Activated CD4-positive, alpha-beta T cell treated with anti-CD3 and anti-CD28 coated beads, Interleukin-2, Interleukin-4, amounts not matched to agents 100 ng/mL and 50 ng/mL, durations not matched to agents 16 hours and 8 hours (primary cell): ENCODE measurements at regions not wholly inside any gene's neighbourhood (a gene's known extent, or its start where the extent isn't known, plus 50 kb on each side); places are given as distances from the start of the nearest gene placed in this dataset.
"Not testable (repeated sequence)": the region's sequence is repeated elsewhere in the genome, so short reads cannot be mapped to it uniquely, and the experiment has no call there.

Source experiments
- DNase-seq: peaks from one replicate; pipeline ENCODE4 v3.0.0-alpha.2; 2020; ENCODE audit warnings: low spot score

- no peak for DNase-seq
Measured at GRCh38 chr2:153532140-153532539, 53.6 kb upstream of the RPRM start.

GRCh38 chr2:153533803-153534202, 55.2 kb upstream of the RPRM start:
- DNase-seq, result not testable (repeated sequence)

- not testable (repeated sequence) for DNase-seq
Measured at GRCh38 chr2:153534590-153534989, 56.0 kb upstream of the RPRM start.

GRCh38 chr2:153536115-153536514, 57.6 kb upstream of the RPRM start:
- no peak for DNase-seq

DNA sequence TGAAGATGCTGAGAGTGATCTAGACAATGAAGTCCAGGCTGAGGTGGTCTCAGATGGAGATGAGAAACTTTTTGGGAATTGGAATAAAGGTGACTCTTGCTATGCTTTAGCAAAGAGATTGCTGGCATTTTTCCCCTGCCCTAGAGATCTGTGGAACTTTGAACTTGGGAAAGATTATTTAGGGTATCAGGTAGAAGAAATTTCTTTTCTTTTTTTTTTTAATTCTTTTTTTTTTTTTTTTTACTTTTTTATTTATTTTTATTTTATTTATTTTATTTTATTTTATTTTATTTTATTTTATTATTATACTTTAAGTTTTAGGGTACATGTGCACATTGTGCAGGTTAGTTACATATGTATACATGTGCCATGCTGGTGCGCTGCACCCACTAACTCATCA, 59.5 kb upstream of the RPRM start:
- not testable (repeated sequence) for DNase-seq

DNA sequence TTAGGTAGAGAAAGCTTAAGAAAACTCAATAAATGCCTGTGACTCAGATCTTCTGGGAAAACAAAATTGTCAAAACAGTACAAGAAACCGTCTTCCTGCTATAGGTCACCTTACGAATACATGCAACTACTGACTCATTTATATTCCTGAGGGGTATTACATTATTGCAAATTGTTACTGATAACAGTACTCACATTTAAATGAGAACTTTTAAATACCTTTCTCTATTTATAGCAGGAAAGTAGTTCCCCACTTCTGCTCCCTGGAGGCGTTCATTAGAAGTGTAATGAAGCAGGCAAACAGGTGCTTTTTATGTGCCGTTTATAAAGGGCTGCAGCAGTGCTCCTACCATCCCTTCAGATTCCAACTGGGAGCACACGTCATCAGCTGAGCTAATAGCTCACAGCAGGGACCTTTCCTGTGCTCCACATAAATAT, 65.1 kb upstream of the RPRM start:
- DNase-seq, result peak; percentile 73

- DNase-seq, result no peak
Measured at GRCh38 chr2:153546358-153546757, 67.8 kb upstream of the RPRM start.

DNA sequence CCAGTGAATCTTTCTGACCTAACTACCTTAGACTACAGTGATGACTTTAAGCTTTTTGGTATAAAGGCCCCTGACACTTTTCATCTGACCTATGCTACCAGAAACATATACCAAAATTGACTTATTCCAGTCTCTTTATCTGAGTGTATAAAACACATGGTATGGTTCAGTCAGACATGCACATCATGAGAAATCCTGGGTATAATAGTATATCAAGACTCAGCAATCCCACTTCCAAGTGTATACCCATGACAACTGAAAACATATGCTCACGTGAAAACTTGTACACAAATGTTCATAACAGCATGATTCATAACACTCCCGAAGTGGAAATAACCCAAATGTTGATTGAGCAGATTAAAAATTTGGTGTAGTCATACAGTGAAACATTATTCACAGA, 70.0 kb upstream of the RPRM start:
- peak; percentile 23 for DNase-seq

DNA sequence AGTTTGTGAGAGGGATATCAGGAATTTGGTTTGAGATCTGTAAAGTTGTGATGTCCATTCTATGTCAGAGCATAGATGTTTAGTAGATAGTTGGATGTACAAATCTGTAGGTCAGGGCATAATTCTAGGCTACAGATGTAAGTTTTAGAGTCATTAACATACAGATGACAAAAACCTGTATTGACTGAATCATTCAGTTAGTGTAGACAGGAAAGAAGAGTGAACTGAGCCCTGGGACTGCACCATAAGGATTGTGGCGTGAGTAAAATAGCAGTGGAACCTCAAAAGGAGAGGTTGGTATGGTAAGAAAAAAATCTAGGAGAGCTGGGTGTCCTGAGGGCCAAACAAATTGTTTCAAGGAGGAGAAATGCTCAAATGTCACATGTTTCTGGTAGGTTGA, 73.1 kb upstream of the RPRM start:
- DNase-seq, result peak; percentile 22

- DNase-seq, result no peak
Measured at GRCh38 chr2:153557211-153557610, 78.6 kb upstream of the RPRM start.

- no peak for DNase-seq
Measured at GRCh38 chr2:153557714-153558113, 79.2 kb upstream of the RPRM start.

DNA sequence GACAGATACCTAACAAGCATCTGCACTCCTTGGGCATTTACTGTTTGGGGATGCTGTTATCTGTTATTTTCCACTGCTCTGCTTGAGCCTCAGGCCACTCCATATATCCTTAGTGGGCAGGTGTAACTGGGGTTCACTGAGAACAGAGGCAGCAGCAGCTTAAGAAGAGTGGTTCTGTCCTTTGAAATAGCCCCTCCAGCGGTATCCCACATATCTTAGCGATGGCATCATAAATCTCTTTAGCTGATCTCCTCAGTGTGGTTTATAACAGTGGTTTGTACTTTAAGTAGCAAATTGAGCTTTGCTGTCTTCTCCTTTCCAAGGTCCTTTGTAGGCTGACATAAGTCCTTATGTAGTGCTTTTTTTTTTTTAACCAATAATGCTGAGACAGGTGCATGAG, 79.7 kb upstream of the RPRM start:
- DNase-seq, result no peak

- DNase-seq, result no peak
Measured at GRCh38 chr2:153567367-153567766, 88.8 kb upstream of the RPRM start.

GRCh38 chr2:153568105-153568504, 89.5 kb upstream of the RPRM start:
- DNase-seq, result no peak

GRCh38 chr2:153575171-153575853, 96.8 kb upstream of the RPRM start:
- no peak for DNase-seq

- no peak for DNase-seq
Measured at GRCh38 chr2:153584244-153584643, 105.7 kb upstream of the RPRM start.

DNA sequence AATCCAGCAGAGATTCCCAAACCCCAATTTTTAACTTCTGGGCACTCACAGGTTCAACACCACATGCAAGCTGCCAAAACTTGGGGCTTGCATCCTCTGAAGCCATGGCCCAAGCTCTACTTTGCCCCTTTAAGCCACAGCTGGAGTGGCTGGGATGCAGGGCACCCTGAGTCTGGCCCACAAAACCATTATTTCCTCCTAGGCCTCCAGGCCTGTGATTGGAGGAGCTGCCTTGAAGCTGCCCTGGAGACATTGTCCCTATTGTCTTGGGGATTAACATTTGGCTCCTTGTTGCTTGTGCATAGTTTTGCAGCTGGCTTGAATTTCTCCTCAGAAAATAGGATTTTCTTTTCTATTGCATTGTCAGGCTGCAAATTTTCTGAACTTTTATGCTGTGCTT, 109.8 kb upstream of the RPRM start:
- DNase-seq, result no peak

- no peak for DNase-seq
Measured at GRCh38 chr2:153589586-153589985, 111.0 kb upstream of the RPRM start.

DNA sequence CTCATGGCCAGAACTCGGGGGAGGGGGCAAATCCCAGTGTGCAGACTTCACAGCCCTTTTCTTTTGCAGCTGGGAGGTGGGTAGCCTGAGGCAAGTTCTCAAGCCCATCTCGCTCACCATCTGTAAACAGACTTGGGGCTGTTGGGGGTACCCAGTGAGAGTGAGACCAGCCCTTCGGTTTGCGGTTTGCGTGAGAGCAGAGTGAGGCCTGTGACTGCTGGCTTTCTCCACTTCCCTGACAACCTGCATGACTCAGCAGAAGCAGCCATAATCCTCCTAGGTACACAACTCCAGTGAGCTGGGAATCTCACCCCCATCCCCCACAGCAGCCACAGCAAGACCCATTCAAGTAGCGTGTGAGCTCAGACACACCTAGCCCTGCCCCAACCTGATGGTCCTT, 114.5 kb upstream of the RPRM start:
- not testable (repeated sequence) for DNase-seq

GRCh38 chr2:153595939-153596338, 117.4 kb upstream of the RPRM start:
- no peak for DNase-seq

DNA sequence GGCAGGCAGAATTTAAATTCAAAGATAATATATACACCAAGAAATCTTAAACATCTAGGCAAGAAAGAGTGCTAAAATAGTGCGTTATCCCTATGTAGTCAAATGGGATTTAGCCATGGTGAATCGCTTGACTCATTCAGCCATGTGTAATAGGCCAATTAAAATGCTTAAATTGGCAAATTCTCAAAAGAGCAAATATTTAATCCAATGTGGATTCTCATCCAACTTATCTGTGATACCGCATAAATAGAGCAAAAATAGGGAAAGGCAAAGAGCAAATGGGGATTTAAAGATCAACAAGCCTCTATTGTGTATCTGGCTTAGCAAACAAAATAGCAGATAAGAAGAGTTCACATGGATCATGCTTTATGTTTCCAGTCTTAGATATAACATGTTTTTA, 123.2 kb upstream of the RPRM start:
- DNase-seq, result no peak

DNA sequence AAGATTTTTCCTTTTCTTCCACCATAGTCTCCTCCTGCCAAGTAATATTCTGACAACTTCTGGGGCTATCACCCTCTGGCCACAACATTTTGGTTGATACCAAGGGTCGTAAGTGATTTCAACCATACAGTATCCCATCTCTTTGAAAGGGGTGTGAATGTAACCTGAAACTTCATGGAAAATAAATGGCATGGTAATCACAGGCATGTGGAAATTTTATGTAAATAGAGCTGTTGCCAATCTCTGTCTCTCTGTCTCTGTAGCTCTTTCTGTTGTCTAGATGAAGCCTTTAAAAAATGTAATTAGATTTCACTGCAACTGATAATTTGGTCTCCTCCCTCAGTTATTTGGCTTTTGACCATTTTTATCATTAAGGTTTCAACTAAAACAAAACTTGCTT, 125.6 kb upstream of the RPRM start:
- no peak for DNase-seq

DNA sequence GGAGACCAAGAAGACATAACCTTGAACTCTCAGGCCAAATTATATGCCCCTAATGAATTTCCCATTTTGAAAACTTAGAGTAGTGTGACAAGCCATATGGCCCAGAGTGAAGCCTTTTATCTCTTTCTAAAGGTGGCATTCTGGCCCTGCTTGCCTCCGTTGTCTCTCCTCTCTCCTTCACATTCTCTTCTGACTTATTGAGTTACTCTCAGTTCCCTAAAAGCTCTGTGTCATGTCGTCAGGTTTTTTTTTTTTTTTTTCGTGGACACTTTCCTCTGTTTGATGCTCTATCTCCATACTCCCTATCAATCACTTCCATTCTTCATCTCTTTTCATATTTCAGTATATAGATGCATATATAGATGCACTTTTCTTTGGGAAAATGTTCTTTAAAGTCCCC, 128.1 kb upstream of the RPRM start:
- DNase-seq, result no peak

GRCh38 chr2:153622285-153622684, 143.7 kb upstream of the RPRM start:
- no peak for DNase-seq

DNA sequence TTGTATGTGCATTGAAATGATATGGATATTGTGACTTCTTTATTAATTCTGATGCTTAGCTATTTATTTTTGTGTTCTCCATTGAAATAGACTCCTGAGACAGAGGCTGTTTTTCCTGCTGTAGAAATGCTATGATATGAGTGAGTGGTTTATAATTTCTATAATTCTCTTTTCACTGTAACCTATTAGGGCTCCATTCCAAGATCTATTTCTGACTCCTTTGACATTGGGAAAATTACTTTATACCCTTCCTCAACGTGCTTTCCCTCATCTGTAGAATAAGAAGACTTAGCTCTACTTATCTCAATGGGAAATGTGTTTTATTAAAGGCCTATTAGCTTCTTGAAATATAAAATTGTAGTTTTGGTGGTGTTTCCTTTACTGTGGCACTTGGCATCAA, 144.5 kb upstream of the RPRM start:
- DNase-seq, result no peak
